Mesendoderm (in vitro differentiated cells): ENCODE measurements at regions not wholly inside any gene's neighbourhood (a gene's known extent, or its start where the extent isn't known, plus 50 kb on each side); places are given as distances from the start of the nearest gene placed in this dataset.

Source experiments
- DNase-seq: peaks from one replicate; pipeline ENCODE4 v3.0.0; 2013
- H2AK5ac ChIP-seq: 2 replicates; pipeline ENCODE4 v1.6.1; 2013; ENCODE audit warnings: low read length, inconsistent platforms
- H2BK120ac ChIP-seq: 2 replicates; pipeline ENCODE4 v1.6.1; 2013; ENCODE audit warnings: low read depth, mild to moderate bottlenecking, low read length, moderate library complexity, mixed read lengths
- H2BK15ac ChIP-seq: replicated peaks from 2 replicates; pipeline ENCODE4 v1.6.1; 2013; ENCODE audit warnings: low read depth, mild to moderate bottlenecking, moderate library complexity
- H2BK5ac ChIP-seq: 2 replicates; pipeline ENCODE4 v1.6.1; 2013; ENCODE audit warnings: low read length, inconsistent platforms
- H3K18ac ChIP-seq: 2 replicates; pipeline ENCODE4 v1.6.1; 2013; ENCODE audit warnings: mild to moderate bottlenecking, low read length, mixed read lengths
- H3K23ac ChIP-seq: one replicate; pipeline ENCODE4 v1.6.1; 2013; ENCODE audit warnings: low read length
- H3K27ac ChIP-seq: 2 replicates; pipeline ENCODE4 v1.5.1; 2013; ENCODE audit warnings: low read depth, mild to moderate bottlenecking, inconsistent platforms, low read length, moderate library complexity
- H3K27me3 ChIP-seq: 2 replicates; pipeline ENCODE4 v1.6.1; 2013; ENCODE audit warnings: low read length, control low read depth, mild to moderate bottlenecking, inconsistent platforms; ENCODE audit not compliant: insufficient read depth, poor library complexity
- H3K36me3 ChIP-seq: 2 replicates; pipeline ENCODE4 v1.6.1; 2013; ENCODE audit warnings: low read length, inconsistent platforms; ENCODE audit not compliant: control insufficient read depth, insufficient read depth
- H3K4ac ChIP-seq: one replicate; pipeline ENCODE4 v1.6.1; 2013; ENCODE audit warnings: low read depth, mild to moderate bottlenecking, low read length, moderate library complexity
- H3K4me1 ChIP-seq: 2 replicates; pipeline ENCODE4 v1.6.1; 2013; ENCODE audit warnings: low read depth, low read length, inconsistent platforms; ENCODE audit not compliant: control insufficient read depth
- H3K4me2 ChIP-seq: 2 replicates; pipeline ENCODE4 v1.6.1; 2013; ENCODE audit warnings: low read length
- H3K4me3 ChIP-seq: 2 replicates; pipeline ENCODE4 v1.5.1; 2013; ENCODE audit warnings: mild to moderate bottlenecking, low read length
- H3K56ac ChIP-seq: one replicate; pipeline ENCODE4 v1.6.1; 2013; ENCODE audit warnings: low read length
- H3K79me1 ChIP-seq: 2 replicates; pipeline ENCODE4 v1.6.1; 2013; ENCODE audit warnings: low read length, inconsistent platforms
- H3K79me2 ChIP-seq: 2 replicates; pipeline ENCODE4 v1.6.1; 2013; ENCODE audit warnings: mild to moderate bottlenecking, low read length; ENCODE audit not compliant: control insufficient read depth, insufficient read depth
- H3K9ac ChIP-seq: 2 replicates; pipeline ENCODE4 v1.6.1; 2013; ENCODE audit warnings: low read length, inconsistent platforms
- H4K5ac ChIP-seq: one replicate; pipeline ENCODE4 v1.6.1; 2013; ENCODE audit warnings: low read length
- H4K8ac ChIP-seq: one replicate; pipeline ENCODE4 v1.6.1; 2013; ENCODE audit warnings: low read depth, mild to moderate bottlenecking, control low read depth, low read length, moderate library complexity
- WGBS: extraction: QIAGEN DNeasy Blood & Tissue Kit; methylation state at CpG from one replicate; pipeline ENCODE4 v1.1.7; 2013; ENCODE audit warnings: low lambda C conversion rate, missing lambda C conversion rate; ENCODE audit not compliant: insufficient coverage; ENCODE audit errors: extremely low coverage; 5-methylcytosine and 5-hydroxymethylcytosine counted together

DNA sequence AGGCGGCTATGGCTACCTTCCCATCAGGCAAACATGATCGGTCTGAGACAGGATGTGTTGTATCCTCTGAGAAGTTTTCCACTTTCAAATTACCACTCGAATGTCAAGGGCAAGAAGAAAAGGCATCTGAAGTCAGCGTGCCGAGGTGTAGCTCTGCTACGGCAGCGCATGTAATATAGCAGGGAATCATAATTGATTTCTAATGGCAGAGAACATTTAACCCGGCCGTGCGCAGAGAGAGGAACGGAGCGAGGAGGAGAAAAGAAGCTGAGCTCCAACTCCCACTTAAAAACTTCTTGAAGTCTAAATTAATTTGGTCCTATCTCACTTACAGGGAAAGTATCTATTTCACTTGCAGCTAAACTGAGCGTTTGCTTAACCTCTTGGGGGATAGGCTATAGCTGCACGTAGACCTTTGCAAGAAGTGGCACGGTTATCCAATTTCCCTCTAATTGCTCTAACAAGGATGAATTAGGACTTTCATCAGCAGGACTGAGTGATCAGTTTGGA lies 137.3 kb upstream of the KIRREL3 start:
- Histone ChIP-seq H2BK120ac (no peak overlapping the region), H4K8ac (no peak overlapping the region), H3K4me1 (no peaks in the 10 kb centered on the region), H2BK15ac (no peak overlapping the region), H3K4me3 (no peak overlapping the region), H3K9ac (no peak overlapping the region), H2AK5ac (no peak overlapping the region), H3K4ac (no peak overlapping the region), H3K27me3 (no peaks in the 10 kb centered on the region), H3K23ac (no peak overlapping the region), H3K56ac (no peak overlapping the region), H3K27ac (no peak overlapping the region), H2BK5ac (no peak overlapping the region), H3K4me2 (no peak overlapping the region), H3K79me2 (no peaks in the 10 kb centered on the region), H4K5ac (no peak overlapping the region), H3K79me1 (no peaks in the 10 kb centered on the region), H3K36me3 (no peaks in the 10 kb centered on the region), H3K18ac (no peak overlapping the region)
- no peak for DNase-seq
- WGBS, result no CpG with 5 or more reads among the region's 15 CpGs

DNA sequence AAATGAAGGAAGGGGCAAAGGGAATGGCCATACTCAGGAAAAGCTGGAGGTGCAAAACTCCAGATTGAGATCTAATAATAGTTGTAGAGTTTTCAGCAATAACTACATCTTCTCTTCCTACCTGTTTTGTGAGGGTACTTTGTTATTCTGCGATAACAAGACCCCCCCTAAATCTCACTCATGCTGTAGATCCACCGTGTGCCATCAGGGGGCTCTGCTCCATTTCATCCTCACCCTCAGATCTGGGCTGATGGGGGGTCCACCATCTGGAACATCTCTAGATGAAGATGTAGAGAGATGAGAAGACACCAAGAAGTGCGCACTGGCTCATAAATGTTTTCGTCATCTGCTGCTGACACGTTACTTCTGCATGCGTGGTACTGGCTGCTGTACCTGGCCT lies 135.9 kb upstream of the KIRREL3 start:
- Histone ChIP-seq H3K56ac (no peak overlapping the region), H2AK5ac (no peak overlapping the region), H3K18ac (no peak overlapping the region), H3K9ac (no peak overlapping the region), H4K5ac (no peak overlapping the region), H3K36me3 (no peaks in the 10 kb centered on the region), H3K27me3 (no peaks in the 10 kb centered on the region), H2BK120ac (no peak overlapping the region), H3K23ac (no peak overlapping the region), H3K4me1 (no peaks in the 10 kb centered on the region), H2BK5ac (no peak overlapping the region), H3K4ac (no peak overlapping the region), H4K8ac (no peak overlapping the region), H3K27ac (no peak overlapping the region), H3K4me3 (no peak overlapping the region), H2BK15ac (no peak overlapping the region), H3K4me2 (no peak overlapping the region), H3K79me2 (no peaks in the 10 kb centered on the region), H3K79me1 (no peaks in the 10 kb centered on the region)
- DNase-seq, result peak; percentile 23
- no CpG with 5 or more reads among the region's 6 CpGs for WGBS

- WGBS, result no CpG with 5 or more reads among the region's 3 CpGs
- H2BK5ac ChIP-seq, result no peak overlapping the region
- no peak overlapping the region for H4K8ac ChIP-seq
- H2BK120ac ChIP-seq, result no peak overlapping the region
- no peaks in the 10 kb centered on the region for H3K4me1 ChIP-seq
- no peak overlapping the region for H3K4ac ChIP-seq
- DNase-seq, result no peak
- H3K27me3 ChIP-seq, result no peaks in the 10 kb centered on the region
- no peak overlapping the region for H3K4me3 ChIP-seq
- H3K23ac ChIP-seq, result no peak overlapping the region
- no peaks in the 10 kb centered on the region for H3K79me2 ChIP-seq
- no peak overlapping the region for H2AK5ac ChIP-seq
- H3K18ac ChIP-seq, result no peak overlapping the region
- H3K4me2 ChIP-seq, result no peak overlapping the region
- H3K36me3 ChIP-seq, result no peaks in the 10 kb centered on the region
- no peak overlapping the region for H3K9ac ChIP-seq
- H3K56ac ChIP-seq, result no peak overlapping the region
- no peaks in the 10 kb centered on the region for H3K79me1 ChIP-seq
- H3K27ac ChIP-seq, result no peak overlapping the region
- no peak overlapping the region for H4K5ac ChIP-seq
- H2BK15ac ChIP-seq, result no peak overlapping the region
Observed at GRCh38 chr11:127135256-127135655, 134.7 kb upstream of the KIRREL3 start.

DNA sequence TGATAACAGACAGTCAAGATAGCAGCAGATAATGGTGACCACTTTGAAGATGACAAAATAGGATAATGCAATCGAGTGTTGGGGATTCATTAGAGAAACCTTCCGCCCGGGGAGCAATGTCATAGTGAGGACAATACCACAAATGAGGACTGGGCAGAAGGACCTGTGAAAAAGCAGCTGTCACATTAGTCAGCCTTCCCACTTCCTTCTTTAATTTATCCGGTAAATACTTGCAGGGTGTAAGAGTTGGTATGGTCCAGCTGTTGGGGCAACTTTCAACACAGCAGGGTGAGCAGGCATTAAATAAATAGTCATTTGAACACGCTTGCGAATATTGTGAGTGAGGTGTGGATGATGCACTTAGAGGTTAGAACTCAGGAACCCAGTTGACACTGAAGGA lies 132.5 kb upstream of the KIRREL3 start:
- no peaks in the 10 kb centered on the region for H3K27me3 ChIP-seq
- DNase-seq, result peak; percentile 82
- no peak overlapping the region for H3K18ac ChIP-seq
- no peaks in the 10 kb centered on the region for H3K79me2 ChIP-seq
- no peak overlapping the region for H3K4me3 ChIP-seq
- no peak overlapping the region for H3K27ac ChIP-seq
- no peak overlapping the region for H4K5ac ChIP-seq
- no peak overlapping the region for H4K8ac ChIP-seq
- no peaks in the 10 kb centered on the region for H3K79me1 ChIP-seq
- H3K4me1 ChIP-seq, result no peaks in the 10 kb centered on the region
- H3K4me2 ChIP-seq, result no peak overlapping the region
- H3K23ac ChIP-seq, result no peak overlapping the region
- H2BK5ac ChIP-seq, result no peak overlapping the region
- WGBS, result no CpG with 5 or more reads among the region's 6 CpGs
- H2BK120ac ChIP-seq, result no peak overlapping the region
- H3K4ac ChIP-seq, result no peak overlapping the region
- H2AK5ac ChIP-seq, result no peak overlapping the region
- no peaks in the 10 kb centered on the region for H3K36me3 ChIP-seq
- no peak overlapping the region for H3K9ac ChIP-seq
- no peak overlapping the region for H2BK15ac ChIP-seq
- no peak overlapping the region for H3K56ac ChIP-seq

GRCh38 chr11:127130321-127130720 lies 129.8 kb upstream of the KIRREL3 start:
- no peak overlapping the region for H4K5ac ChIP-seq
- no peak overlapping the region for H3K4me2 ChIP-seq
- H3K36me3 ChIP-seq, result no peaks in the 10 kb centered on the region
- no peaks in the 10 kb centered on the region for H3K79me2 ChIP-seq
- no peak overlapping the region for H2AK5ac ChIP-seq
- no peak overlapping the region for H2BK15ac ChIP-seq
- no peak overlapping the region for H3K4me3 ChIP-seq
- H2BK5ac ChIP-seq, result no peak overlapping the region
- no peaks in the 10 kb centered on the region for H3K27me3 ChIP-seq
- no peak overlapping the region for H3K4ac ChIP-seq
- H4K8ac ChIP-seq, result no peak overlapping the region
- H3K23ac ChIP-seq, result no peak overlapping the region
- no peak overlapping the region for H2BK120ac ChIP-seq
- H3K4me1 ChIP-seq, result no peaks in the 10 kb centered on the region
- no peak overlapping the region for H3K56ac ChIP-seq
- no peaks in the 10 kb centered on the region for H3K79me1 ChIP-seq
- no peak overlapping the region for H3K18ac ChIP-seq
- H3K27ac ChIP-seq, result no peak overlapping the region
- H3K9ac ChIP-seq, result no peak overlapping the region
- WGBS, result no CpG with 5 or more reads among the region's 1 CpG
- no peak for DNase-seq

- H2BK15ac ChIP-seq, result no peak overlapping the region
- H3K23ac ChIP-seq, result no peak overlapping the region
- H3K27me3 ChIP-seq, result no peaks in the 10 kb centered on the region
- DNase-seq, result no peak
- H3K4me1 ChIP-seq, result peaks cover 2% of the 10 kb centered on the region
- no peak overlapping the region for H3K18ac ChIP-seq
- H3K79me1 ChIP-seq, result no peaks in the 10 kb centered on the region
- no CpG with 5 or more reads among the region's 3 CpGs for WGBS
- H3K4ac ChIP-seq, result no peak overlapping the region
- no peak overlapping the region for H2BK5ac ChIP-seq
- no peak overlapping the region for H2BK120ac ChIP-seq
- H3K4me3 ChIP-seq, result no peak overlapping the region
- no peak overlapping the region for H3K4me2 ChIP-seq
- no peak overlapping the region for H3K9ac ChIP-seq
- H3K36me3 ChIP-seq, result no peaks in the 10 kb centered on the region
- no peak overlapping the region for H3K56ac ChIP-seq
- no peak overlapping the region for H4K8ac ChIP-seq
- no peak overlapping the region for H2AK5ac ChIP-seq
- H3K27ac ChIP-seq, result no peak overlapping the region
- no peaks in the 10 kb centered on the region for H3K79me2 ChIP-seq
- H4K5ac ChIP-seq, result no peak overlapping the region
Observed at GRCh38 chr11:127126986-127127385, 126.4 kb upstream of the KIRREL3 start.
